ENCODE measurements at regions not wholly inside any gene's neighbourhood (a gene's known extent, or its start where the extent isn't known, plus 50 kb on each side); places are given as distances from the start of the nearest gene placed in this dataset.

DNA sequence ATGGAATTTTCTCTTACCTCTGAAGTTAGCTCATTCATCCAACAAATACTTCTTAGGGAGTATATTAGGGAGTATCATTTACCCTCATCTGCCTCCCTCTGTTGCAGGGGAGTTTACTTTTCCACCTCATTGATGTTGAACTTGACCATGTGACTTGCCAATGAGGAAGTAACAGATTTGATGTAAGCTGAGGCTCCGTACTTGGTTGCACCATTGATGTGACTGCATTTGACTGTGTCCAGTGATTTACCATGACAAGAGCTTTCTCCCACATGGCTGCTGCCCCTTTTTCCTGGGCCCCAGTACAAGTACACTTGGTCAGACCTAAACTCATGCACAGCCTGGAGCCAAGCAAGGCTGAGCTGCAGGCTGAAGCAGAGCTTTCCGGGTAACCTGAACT lies 81.6 kb upstream of the HS3ST2 start:
- TF ChIP-seq MAZ (IDR thresholded peaks at IDR 0.05; ENCODE audit: borderline replicate concordance, low read depth, low read length) (no peak), FOS (IDR thresholded peaks at IDR 0.05; ENCODE audit: low read depth, low read length) (no peak), MAFK (IDR thresholded peaks at IDR 0.05; ENCODE audit: low read depth, low read length) (no peak), ELK1 (IDR thresholded peaks at IDR 0.05; ENCODE audit: borderline replicate concordance, low read depth, low read length) (no peak), CHD1 (IDR thresholded peaks at IDR 0.05; ENCODE audit: low read depth, low read length) (no peak), BHLHE40 (IDR thresholded peaks at IDR 0.05; ENCODE audit: low read depth, low read length) (no peak), SMC3 (IDR thresholded peaks at IDR 0.05; ENCODE audit: low read depth, low read length) (no peak), RAD21 (IDR thresholded peaks at IDR 0.05; ENCODE audit: low read length) (no peak), POLR2A (IDR thresholded peaks at IDR 0.05; ENCODE audit: low read depth, low read length) (no peak), MXI1 (IDR thresholded peaks at IDR 0.05; ENCODE audit: borderline replicate concordance, low read depth, low read length) (no peak), NFE2L2 (IDR thresholded peaks at IDR 0.05; ENCODE audit: low read depth, low read length) (no peak), CEBPB (IDR thresholded peaks at IDR 0.05; ENCODE audit: low read depth, low read length) (no peak), RCOR1 (IDR thresholded peaks at IDR 0.05; ENCODE audit: insufficient replicate concordance, low read length) (no peak), RFX5 (IDR thresholded peaks at IDR 0.05; ENCODE audit: low read depth, low read length) (no peak)
- TF ChIP-seq, protein P1, sequence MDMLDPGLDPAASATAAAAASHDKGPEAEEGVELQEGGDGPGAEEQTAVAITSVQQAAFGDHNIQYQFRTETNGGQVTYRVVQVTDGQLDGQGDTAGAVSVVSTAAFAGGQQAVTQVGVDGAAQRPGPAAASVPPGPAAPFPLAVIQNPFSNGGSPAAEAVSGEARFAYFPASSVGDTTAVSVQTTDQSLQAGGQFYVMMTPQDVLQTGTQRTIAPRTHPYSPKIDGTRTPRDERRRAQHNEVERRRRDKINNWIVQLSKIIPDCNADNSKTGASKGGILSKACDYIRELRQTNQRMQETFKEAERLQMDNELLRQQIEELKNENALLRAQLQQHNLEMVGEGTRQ (IDR thresholded peaks at IDR 0.05; ENCODE audit: low read depth, low read length): no peak
- Histone ChIP-seq H2BK20ac (ENCODE audit: low read depth, low read length) (no peak overlapping the region), H3K9ac (ENCODE audit: low read depth, low read length) (no peak overlapping the region), H3K36me3 (ENCODE audit: control insufficient read depth, insufficient read depth, low read length) (no peaks in the 10 kb centered on the region), H3K9me3 (ENCODE audit: control insufficient read depth, insufficient read depth, low read length) (no peaks in the 10 kb centered on the region), H3K4me1 (ENCODE audit: control insufficient read depth, insufficient read depth, low read length) (no peaks in the 10 kb centered on the region), H3K27me3 (ENCODE audit: control insufficient read depth, insufficient read depth, low read length) (no peaks in the 10 kb centered on the region), H2BK120ac (ENCODE audit: low read depth, low read length) (no peak overlapping the region), H3K56ac (ENCODE audit: extremely low read depth, insufficient read depth, low read length) (no peak overlapping the region), H4K91ac (ENCODE audit: insufficient read depth, low read depth, low read length) (no peak overlapping the region), H3K27ac (ENCODE audit: insufficient read depth, low read length) (no peak overlapping the region), H4K8ac (ENCODE audit: low read depth in 2 of 2, low read length in 2 of 2) (no peak overlapping the region), H2AFZ (replicated peaks; ENCODE audit: low read length, poor library complexity) (no peak overlapping the region), H3K18ac (ENCODE audit: low read depth, low read length) (no peak overlapping the region), H3K4me2 (ENCODE audit: low read depth, low read length) (no peak overlapping the region), H3K14ac (replicated peaks; ENCODE audit: low read depth, low read length) (no peak overlapping the region), H4K20me1 (ENCODE audit: insufficient read depth, low read length) (no peaks in the 10 kb centered on the region), H3K9me1 (ENCODE audit: insufficient read depth, low read length) (no peaks in the 10 kb centered on the region), H3K4me3 (ENCODE audit: insufficient read depth, low read depth, low read length) (no peak overlapping the region), H2AK9ac (replicated peaks; ENCODE audit: low read depth, low read length, poor library complexity) (no peak overlapping the region), H4K5ac (ENCODE audit: low read depth, low read length) (no peak overlapping the region), H2AK5ac (ENCODE audit: low read depth, low read length) (no peak overlapping the region), H3K79me1 (ENCODE audit: low read depth in 1 of 2, low read length in 2 of 2) (no peaks in the 10 kb centered on the region), H3K23ac (ENCODE audit: low read depth, low read length) (no peak overlapping the region), H2BK5ac (ENCODE audit: low read depth, low read length, poor library complexity, severe bottlenecking) (no peak overlapping the region), H3K4ac (ENCODE audit: low read depth, low read length) (no peak overlapping the region), H2BK15ac (ENCODE audit: low read depth, low read length) (no peak overlapping the region)
- WGBS, 2 experiments (ENCODE audit: extremely low coverage in 2 of 2, insufficient read length in 1 of 2): 67% methylated on average over 1 of the region's 2 CpGs; no CpG with 5 or more reads in 1 of the 2 experiments
- ATAC-seq (ENCODE audit: low read depth) (no peak), DNase-seq (no peak)
- dilution Hi-C loops (cut with HindIII; ENCODE audit: low sequenced_read_pairs, unreplicated experiment) (no loop called here), in situ Hi-C loops (cut with MboI; ENCODE audit: low sequenced_read_pairs) (no loop called here), intact Hi-C loops (cut with micrococcal nuclease) (no loop called here)
- CTCF ChIA-PET: no interaction called here
- no TSS peak for BruUV-seq (replicated peaks)
- POLR2A ChIA-PET (ENCODE audit: unreplicated experiment): no interaction called here
